PFSK-1 (cell line): ENCODE measurements at regions not wholly inside any gene's neighbourhood (a gene's known extent, or its start where the extent isn't known, plus 50 kb on each side); places are given as distances from the start of the nearest gene placed in this dataset.

Source experiments
- FOXP2 ChIP-seq: optimal IDR thresholded peaks from 2 replicates; pipeline ENCODE3; 2011; ENCODE audit warnings: borderline replicate concordance, control low read depth, inconsistent platforms; ENCODE audit not compliant: insufficient read depth; ENCODE audit errors: extremely low read length, extremely low read depth
- POLR2AphosphoS5 ChIP-seq: IDR thresholded peaks from 2 replicates; pipeline ENCODE4 v1.6.1; 2012; ENCODE audit warnings: low read depth, mild to moderate bottlenecking, control low read depth, low read length, moderate library complexity
- REST ChIP-seq, 2 experiments: IDR thresholded peaks; 2 replicates each; pipeline versions ENCODE4 v1.6.1 to v1.8.0; 2011 to 2012; ENCODE audit warnings: low read depth in 2 of 2, low read length in 2 of 2, control low read depth in 1 of 2, inconsistent platforms in 1 of 2, mild to moderate bottlenecking in 1 of 2, moderate library complexity in 1 of 2; ENCODE audit not compliant: insufficient read depth in 1 of 2
- SIN3A ChIP-seq: IDR thresholded peaks from 2 replicates; pipeline ENCODE4 v1.6.1; 2012; ENCODE audit warnings: mild to moderate bottlenecking, low read length, moderate library complexity, borderline replicate concordance; ENCODE audit not compliant: insufficient read depth
- TAF1 ChIP-seq: IDR thresholded peaks from 2 replicates; pipeline ENCODE4 v1.6.1; 2012; ENCODE audit warnings: low read length, control low read depth, borderline replicate concordance; ENCODE audit not compliant: insufficient read depth

- TF ChIP-seq POLR2AphosphoS5 (no peak), REST (IDR thresholded peaks at IDR 0.05; ENCODE audit: insufficient read depth in 1 of 2, low read depth in 2 of 2, low read length in 2 of 2) (no peak), TAF1 (no peak), FOXP2 (no peak), SIN3A (no peak)
These were observed 366.7 kb downstream of the FIGN start for GRCh38 chr2:163369111-163369510.
